ENCODE measurements at regions not wholly inside any gene's neighbourhood (a gene's known extent, or its start where the extent isn't known, plus 50 kb on each side); places are given as distances from the start of the nearest gene placed in this dataset.

GRCh38 chr7:123351516-123352505, 152.0 kb upstream of the SLC13A1 start:
- H3K9me3 Mint-ChIP-seq, result peaks cover 0 to 3% (median 0%) of the 10 kb centered on the region in 7 donors
- no peaks in the 10 kb centered on the region for H3K4me1 Mint-ChIP-seq
- Histone ChIP-seq H3K9ac (ENCODE audit: insufficient read depth, low read length, poor library complexity, severe bottlenecking) (no peak overlapping the region), H3K36me3 (replicated peaks in 1 of 2; ENCODE audit: control insufficient read depth in 1 of 2, insufficient read depth in 2 of 2, low read length in 2 of 2) (no peaks in the 10 kb centered on the region), H4K20me1 (ENCODE audit: insufficient read depth, low read length) (no peaks in the 10 kb centered on the region), H2AFZ (ENCODE audit: insufficient read depth, low read depth, low read length, poor library complexity, severe bottlenecking) (no peak overlapping the region), H3K79me2 (ENCODE audit: insufficient read depth, low read length) (no peaks in the 10 kb centered on the region), H3K4me3 (replicated peaks in 1 of 3; ENCODE audit: low read depth in 2 of 3, low read length in 3 of 3) (no peak overlapping the region), H3K9me3 (replicated peaks in 1 of 2; ENCODE audit: control insufficient read depth in 1 of 2, insufficient read depth in 1 of 2, low read length in 2 of 2) (no peaks in the 10 kb centered on the region), H3K4me2 (replicated peaks; ENCODE audit: extremely low read depth, low read length, poor library complexity, severe bottlenecking) (no peak overlapping the region), H3K27ac (ENCODE audit: low read depth in 1 of 2, low read length in 2 of 2) (no peak overlapping the region), H3K4me1 (ENCODE audit: control insufficient read depth in 1 of 2, insufficient read depth in 2 of 2, low read length in 2 of 2) (no peaks in the 10 kb centered on the region), H3K27me3 (ENCODE audit: control insufficient read depth in 2 of 2, insufficient read depth in 2 of 2, low read length in 2 of 2) (no peaks in the 10 kb centered on the region)
- H3K4me3 Mint-ChIP-seq, result no peak overlapping the region
- WGBS (ENCODE audit: insufficient coverage), result 72% methylated on average over 2 of the region's 7 CpGs
- H3K36me3 Mint-ChIP-seq, result no peaks in the 10 kb centered on the region
- no peak for TF ChIP-seq CTCF (IDR thresholded peaks at IDR 0.05)
- H3K27ac Mint-ChIP-seq, result no peak overlapping the region
- H3K27me3 Mint-ChIP-seq (ENCODE audit: low read depth in 3 of 3), result peaks cover 0 to 3% (median 0%) of the 10 kb centered on the region in 3 donors
- DNase-seq, result no peak
- intact Hi-C loops (cut with micrococcal nuclease), result no loop called here

GRCh38 chr7:123351027-123351426, 151.3 kb upstream of the SLC13A1 start:
- peaks cover 0 to 3% (median 0%) of the 10 kb centered on the region in 3 donors for H3K27me3 Mint-ChIP-seq (ENCODE audit: low read depth in 3 of 3)
- no peak for TF ChIP-seq CTCF (IDR thresholded peaks at IDR 0.05)
- no peaks in the 10 kb centered on the region for H3K27me3 ChIP-seq (ENCODE audit: control insufficient read depth in 2 of 2, insufficient read depth in 2 of 2, low read length in 2 of 2)

More at GRCh38 chr7:123351027-123351426, 151.3 kb upstream of the SLC13A1 start:
- H3K9ac ChIP-seq (ENCODE audit: insufficient read depth, low read length, poor library complexity, severe bottlenecking), result no peak overlapping the region
- H3K27ac ChIP-seq (ENCODE audit: low read depth in 1 of 2, low read length in 2 of 2), result no peak overlapping the region
- H4K20me1 ChIP-seq (ENCODE audit: insufficient read depth, low read length), result no peaks in the 10 kb centered on the region
- no peak for DNase-seq
- H3K4me2 ChIP-seq (replicated peaks; ENCODE audit: extremely low read depth, low read length, poor library complexity, severe bottlenecking), result no peak overlapping the region
- no peaks in the 10 kb centered on the region for H3K4me1 Mint-ChIP-seq
- H2AFZ ChIP-seq (ENCODE audit: insufficient read depth, low read depth, low read length, poor library complexity, severe bottlenecking), result no peak overlapping the region
- H3K79me2 ChIP-seq (ENCODE audit: insufficient read depth, low read length), result no peaks in the 10 kb centered on the region
- no peaks in the 10 kb centered on the region for H3K4me1 ChIP-seq (ENCODE audit: control insufficient read depth in 1 of 2, insufficient read depth in 2 of 2, low read length in 2 of 2)
- no peak overlapping the region for H3K4me3 Mint-ChIP-seq
- H3K4me3 ChIP-seq (replicated peaks in 1 of 3; ENCODE audit: low read depth in 2 of 3, low read length in 3 of 3), result no peak overlapping the region
- no peaks in the 10 kb centered on the region for H3K36me3 Mint-ChIP-seq
- no peaks in the 10 kb centered on the region for H3K36me3 ChIP-seq (replicated peaks in 1 of 2; ENCODE audit: control insufficient read depth in 1 of 2, insufficient read depth in 2 of 2, low read length in 2 of 2)
- H3K9me3 ChIP-seq (replicated peaks in 1 of 2; ENCODE audit: control insufficient read depth in 1 of 2, insufficient read depth in 1 of 2, low read length in 2 of 2), result no peaks in the 10 kb centered on the region
- H3K27ac Mint-ChIP-seq, result no peak overlapping the region
- H3K9me3 Mint-ChIP-seq, result peaks cover 0 to under 1% (median 0%) of the 10 kb centered on the region in 7 donors
- intact Hi-C loops (cut with micrococcal nuclease), result no loop called here
- no CpG with 5 or more reads among the region's 3 CpGs for WGBS (ENCODE audit: insufficient coverage)

Data from CD14-positive monocyte (primary cell).